GM21825 (cell line): ENCODE measurements at regions not wholly inside any gene's neighbourhood (a gene's known extent, or its start where the extent isn't known, plus 50 kb on each side); places are given as distances from the start of the nearest gene placed in this dataset.
"Not testable (repeated sequence)": the region's sequence is repeated elsewhere in the genome, so short reads cannot be mapped to it uniquely, and the experiment has no call there.

Source experiments
- ATAC-seq: cut with Tn5 transposase; IDR thresholded peaks from one replicate; pipeline ENCODE4 v1.9.1; 2021; ENCODE audit warnings: mild to moderate bottlenecking, moderate library complexity; ENCODE audit not compliant: unreplicated experiment

DNA sequence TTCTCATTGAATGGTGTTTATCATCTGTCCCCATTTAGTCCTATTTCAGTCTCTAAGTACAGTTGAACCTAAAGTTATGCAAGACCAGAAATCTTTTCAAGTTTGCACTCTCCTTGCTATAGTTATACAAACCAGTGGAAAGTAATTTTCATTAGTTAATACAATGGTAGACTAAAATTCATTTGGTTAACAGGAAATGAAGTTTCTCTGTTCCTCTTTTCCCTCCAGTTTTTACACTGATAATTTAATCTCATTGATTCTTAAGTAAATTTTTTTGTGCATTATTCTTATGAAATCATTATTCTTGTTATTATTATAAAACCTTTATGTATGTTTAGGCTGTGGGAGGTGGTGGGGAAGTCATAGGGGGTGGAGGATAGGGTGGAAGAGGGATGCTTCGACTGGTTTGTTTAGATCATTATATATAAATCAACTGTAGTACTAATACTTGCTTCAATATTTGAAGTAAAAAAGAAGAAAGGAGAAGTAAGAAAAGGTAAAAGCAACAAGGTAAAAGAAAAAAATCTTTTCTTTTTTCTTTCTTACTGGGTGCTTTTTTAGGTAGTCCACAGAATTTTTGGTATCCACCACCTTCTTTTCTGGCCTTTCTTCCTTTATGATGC, 104.1 kb downstream of the GPR85 start:
- ATAC-seq = peak; percentile 72

GRCh38 chr7:112981966-112982365, 104.7 kb downstream of the GPR85 start:
- ATAC-seq = peak; percentile 25

DNA sequence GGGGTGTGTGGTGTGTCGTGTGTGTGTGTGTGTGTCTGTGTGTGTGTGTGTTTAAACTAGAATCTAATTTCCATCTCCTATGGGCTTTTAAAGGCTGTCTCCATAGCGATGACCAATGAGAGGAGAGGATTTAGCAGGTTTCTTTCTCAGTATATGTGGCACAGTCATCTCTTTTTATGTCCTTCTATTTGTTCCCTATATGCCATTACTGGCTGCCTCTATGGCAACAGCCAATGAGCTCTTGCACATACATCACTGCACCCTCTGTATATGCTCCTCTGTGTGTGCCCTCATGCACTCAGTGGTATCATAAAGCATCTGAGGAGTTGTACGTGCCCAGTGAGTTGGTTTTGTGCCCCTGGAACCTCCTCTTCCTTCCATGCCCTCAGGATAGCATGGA, 107.6 kb downstream of the GPR85 start:
- ATAC-seq = not testable (repeated sequence)

GRCh38 chr7:112977244-112977955, 109.2 kb downstream of the GPR85 start:
- ATAC-seq = peak; percentile 50

- ATAC-seq = peak; percentile 75
Measured at GRCh38 chr7:112970771-112971170, 115.9 kb downstream of the GPR85 start.

GRCh38 chr7:112969946-112970345, 116.7 kb downstream of the GPR85 start:
- ATAC-seq = no peak

- no peak for ATAC-seq
Measured at GRCh38 chr7:112965506-112965905, 121.1 kb downstream of the GPR85 start.

- no peak for ATAC-seq
Measured at GRCh38 chr7:112963634-112964033, 123.0 kb downstream of the GPR85 start.

- no peak for ATAC-seq
Measured at GRCh38 chr7:112962815-112963214, 123.8 kb downstream of the GPR85 start.

DNA sequence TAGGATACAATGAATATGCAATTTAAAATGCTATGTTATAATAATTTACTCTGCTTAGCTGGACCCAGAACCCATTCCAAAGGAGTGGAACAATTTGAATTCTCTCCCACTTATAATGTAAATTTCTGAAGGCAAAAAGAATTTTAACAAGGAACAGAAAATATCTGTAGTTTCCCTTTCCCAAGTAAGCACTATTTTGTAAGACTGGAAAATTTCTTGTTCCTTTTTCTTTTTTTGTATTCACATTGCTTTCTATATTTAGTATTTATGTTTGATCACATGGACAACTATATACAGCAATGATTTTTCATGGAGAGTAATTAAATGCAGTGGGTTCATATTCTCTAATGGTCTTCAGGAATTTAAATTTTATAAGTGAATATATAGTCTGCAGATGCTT, 127.4 kb downstream of the GPR85 start:
- ATAC-seq = no peak

DNA sequence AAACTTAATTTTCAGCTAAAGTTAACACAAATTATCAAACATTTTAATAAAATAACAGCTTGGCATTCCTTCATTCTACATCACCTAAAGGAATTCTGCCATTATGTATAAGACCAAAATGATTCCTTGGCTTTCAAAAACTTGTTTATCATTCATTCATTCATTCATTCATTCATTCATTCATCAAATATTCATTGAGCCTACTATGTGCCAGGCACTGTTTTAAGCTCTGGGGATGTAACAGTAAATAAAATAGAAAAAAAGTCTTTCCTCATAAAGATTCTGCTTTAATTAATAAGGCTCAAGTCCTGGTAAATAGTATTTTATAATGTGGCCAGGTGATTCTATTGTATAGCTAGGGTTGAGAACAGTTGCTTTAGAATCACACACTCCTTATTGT, 127.9 kb downstream of the GPR85 start:
- ATAC-seq = no peak

GRCh38 chr7:112957901-112958300, 128.7 kb downstream of the GPR85 start:
- ATAC-seq = no peak

DNA sequence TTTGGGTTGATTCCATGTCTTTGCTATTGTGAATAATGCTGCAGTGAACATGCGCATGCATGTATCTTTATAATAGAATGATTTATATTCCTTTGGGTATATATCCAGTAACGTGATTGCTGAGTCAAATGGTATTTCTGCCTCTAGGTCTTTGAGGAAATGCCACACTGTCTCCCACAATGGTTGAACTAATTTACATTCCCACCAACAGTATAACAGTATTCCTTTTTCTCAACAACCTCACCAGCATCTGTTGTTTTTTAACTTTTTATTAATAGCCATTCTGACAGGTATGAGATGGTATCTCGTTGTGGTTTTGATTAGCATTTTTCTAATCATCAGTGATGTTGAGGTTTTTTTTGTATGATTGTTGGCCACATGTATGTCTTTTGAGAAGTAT, 133.6 kb downstream of the GPR85 start:
- ATAC-seq = not testable (repeated sequence)

- ATAC-seq = no peak
Measured at GRCh38 chr7:112951070-112951469, 135.6 kb downstream of the GPR85 start.

DNA sequence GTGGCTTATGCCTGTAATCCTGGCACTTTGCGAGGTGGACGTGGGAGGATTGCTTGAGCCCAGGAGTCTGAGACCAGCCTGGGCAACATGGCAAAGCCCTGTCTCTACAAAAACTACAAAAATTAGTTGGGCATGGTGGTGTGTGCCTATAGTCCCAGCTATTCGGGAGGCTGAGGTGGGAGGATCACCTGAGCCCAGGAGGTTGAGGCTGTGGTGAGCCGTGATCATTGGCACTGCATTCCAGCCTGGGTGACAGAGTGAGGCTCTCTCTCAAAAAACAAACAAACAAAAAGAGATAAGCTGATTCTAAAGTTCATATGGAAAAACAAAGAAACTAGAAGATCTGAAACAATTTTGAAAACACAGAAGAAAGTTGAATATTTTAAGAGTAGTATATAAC, 136.9 kb downstream of the GPR85 start:
- ATAC-seq = not testable (repeated sequence)

- ATAC-seq = no peak
Measured at GRCh38 chr7:112946350-112946749, 140.3 kb downstream of the GPR85 start.

GRCh38 chr7:112945046-112945445, 141.6 kb downstream of the GPR85 start:
- ATAC-seq = no peak

DNA sequence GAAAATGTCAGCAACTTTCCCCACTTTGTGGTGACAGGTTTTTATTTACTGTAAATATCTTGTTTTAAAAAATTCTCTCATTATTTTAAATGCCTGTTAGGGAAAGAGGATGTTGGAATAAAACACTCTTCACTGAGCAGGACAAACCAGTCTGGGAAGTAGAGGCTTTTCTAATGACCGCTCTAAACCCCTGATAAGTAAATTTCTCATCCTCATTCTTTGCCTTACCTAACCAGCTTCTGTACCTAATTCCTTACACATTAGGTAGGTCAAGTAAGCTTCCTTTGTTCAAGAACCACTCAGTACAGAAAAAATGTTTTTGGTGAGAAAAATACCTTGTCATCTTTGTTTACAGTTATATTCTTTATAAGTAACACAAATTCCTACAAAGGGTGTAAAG, 143.6 kb downstream of the GPR85 start:
- ATAC-seq = no peak

GRCh38 chr7:112942125-112942524, 144.5 kb downstream of the GPR85 start:
- ATAC-seq = not testable (repeated sequence)

GRCh38 chr7:112940314-112940732, 146.3 kb downstream of the GPR85 start:
- peak; percentile 37 for ATAC-seq

- ATAC-seq = peak; percentile 96
Measured at GRCh38 chr7:112939574-112940313, 146.9 kb downstream of the GPR85 start.
